NOMO-1 treated with dmso at 0.1 percent for 144 hours (cell line): ENCODE measurements at regions not wholly inside any gene's neighbourhood (a gene's known extent, or its start where the extent isn't known, plus 50 kb on each side); places are given as distances from the start of the nearest gene placed in this dataset.
"Not testable (repeated sequence)": the region's sequence is repeated elsewhere in the genome, so short reads cannot be mapped to it uniquely, and the experiment has no call there.

Source experiments
- DNase-seq: peaks from one replicate; lab custom pipeline; 2025; ENCODE audit not compliant: unreplicated experiment; lab: John Stamatoyannopoulos, UW

DNA sequence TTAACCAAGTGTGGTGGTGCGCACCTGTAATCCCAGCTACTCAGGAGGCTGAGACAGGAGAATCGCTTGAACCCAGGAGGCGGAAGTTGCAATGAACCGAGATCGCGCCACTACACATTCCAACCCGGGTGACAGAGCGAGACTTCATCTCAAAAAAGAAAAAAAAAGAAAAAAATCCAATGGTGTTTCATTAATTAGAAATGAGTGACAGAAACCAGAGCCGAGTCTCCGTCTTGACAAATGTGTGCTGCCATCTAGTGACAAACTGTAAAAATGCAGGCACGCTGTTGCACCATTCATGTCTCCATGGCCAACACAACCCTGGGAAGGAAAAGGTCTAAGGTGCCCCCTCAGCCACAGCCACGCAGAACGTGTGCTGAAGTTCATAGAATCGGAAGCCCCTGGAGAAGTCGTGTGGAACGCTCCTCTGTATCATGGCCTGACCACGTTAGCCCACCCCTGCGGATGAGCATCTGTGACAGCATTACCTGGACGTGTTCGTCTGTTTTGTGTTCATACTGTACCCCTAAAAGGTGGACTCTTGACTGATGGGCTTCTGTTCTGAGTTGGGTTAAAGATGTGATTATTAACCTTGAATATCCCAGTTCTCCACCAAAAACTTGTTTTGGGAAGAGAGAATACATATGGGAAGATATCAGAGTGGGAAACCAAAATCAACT, 94.9 kb downstream of the LYZL2 start:
- DNase-seq = peak; percentile 51

DNA sequence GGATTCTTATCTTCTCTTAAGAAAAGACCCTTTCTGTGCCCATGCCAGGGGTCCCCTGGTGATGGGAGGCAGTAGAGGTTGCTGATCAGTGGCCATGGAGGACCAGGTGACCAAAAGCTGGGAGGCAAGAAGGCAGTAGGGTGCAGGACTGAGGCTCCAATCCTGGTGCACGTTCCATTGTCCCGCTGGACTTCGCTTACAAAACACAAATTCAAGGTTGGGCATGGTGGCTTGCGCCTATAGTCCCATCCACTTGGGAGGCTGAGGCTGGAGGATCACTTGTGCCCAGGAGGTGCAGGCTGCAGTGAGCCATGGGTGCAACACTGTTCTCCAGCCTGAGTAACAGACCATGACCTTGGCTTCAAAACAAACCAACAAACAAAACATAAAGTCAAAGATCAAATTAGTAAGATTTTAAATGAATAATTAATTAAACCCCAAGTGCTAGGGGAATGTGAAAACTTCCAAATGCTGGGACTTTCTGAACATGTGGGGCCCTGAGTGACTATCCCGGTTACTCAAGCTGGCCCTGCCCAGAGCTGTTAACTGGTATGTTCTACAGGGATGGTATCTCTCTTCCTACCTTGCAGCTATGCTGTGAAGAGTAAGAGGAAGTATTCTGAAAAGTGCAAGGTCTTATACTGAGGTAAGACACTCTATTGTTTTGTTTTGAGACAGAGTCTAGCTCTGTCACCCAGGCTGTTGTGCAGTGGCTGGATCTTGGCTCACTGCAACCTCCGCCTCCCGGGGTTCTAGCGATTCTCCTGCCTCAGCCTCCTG, 97.6 kb downstream of the LYZL2 start:
- DNase-seq = no peak

DNA sequence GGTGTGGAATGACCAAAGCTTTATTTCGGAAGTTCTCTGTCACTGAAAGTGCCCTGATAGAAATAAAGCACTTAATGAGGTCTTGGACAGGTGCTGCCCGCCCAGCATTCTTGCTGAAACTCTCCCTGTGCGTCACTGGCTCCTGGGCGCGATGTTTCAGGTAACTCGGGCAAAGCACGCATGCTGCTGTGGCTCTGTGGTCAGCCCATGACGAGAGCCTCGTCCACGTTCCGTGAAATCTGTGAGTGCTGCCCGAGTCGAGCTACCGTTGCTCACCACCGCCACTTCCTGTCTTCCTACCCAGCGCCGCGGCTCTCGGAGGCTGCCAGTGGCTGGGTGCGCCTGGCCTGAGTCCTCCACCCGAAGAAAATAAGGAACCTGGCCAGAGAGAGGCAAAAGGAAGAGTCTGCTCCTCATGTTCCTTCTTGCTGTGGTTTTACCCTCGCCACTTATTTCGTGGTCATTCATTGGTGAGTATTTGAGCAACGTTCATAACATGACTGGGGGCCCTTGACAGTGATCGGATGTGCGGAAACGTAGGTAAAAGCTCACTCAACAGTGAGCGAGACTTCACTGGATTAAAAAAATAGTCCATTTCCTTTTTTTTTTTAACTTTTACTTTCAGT, 95.5 kb downstream of the MAP3K8 start:
- DNase-seq = peak; percentile 99

DNA sequence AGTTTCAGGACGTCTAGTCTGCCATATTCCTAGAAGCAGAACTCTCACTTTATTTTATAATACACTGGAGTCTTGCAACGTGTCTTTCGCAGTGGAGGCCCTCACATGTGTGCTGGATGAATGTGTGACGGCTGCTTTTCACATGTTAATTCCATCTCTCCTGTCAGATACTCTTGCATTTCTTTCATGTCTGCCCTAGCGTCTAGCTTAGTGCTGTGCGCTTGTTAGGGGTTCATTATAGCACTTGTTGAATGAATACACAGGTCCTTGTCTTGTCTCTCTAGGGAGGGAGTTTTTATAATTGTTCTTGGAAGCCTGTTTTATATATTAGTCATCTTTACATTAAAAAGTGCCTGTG, 94.4 kb downstream of the MAP3K8 start:
- no peak for DNase-seq

DNA sequence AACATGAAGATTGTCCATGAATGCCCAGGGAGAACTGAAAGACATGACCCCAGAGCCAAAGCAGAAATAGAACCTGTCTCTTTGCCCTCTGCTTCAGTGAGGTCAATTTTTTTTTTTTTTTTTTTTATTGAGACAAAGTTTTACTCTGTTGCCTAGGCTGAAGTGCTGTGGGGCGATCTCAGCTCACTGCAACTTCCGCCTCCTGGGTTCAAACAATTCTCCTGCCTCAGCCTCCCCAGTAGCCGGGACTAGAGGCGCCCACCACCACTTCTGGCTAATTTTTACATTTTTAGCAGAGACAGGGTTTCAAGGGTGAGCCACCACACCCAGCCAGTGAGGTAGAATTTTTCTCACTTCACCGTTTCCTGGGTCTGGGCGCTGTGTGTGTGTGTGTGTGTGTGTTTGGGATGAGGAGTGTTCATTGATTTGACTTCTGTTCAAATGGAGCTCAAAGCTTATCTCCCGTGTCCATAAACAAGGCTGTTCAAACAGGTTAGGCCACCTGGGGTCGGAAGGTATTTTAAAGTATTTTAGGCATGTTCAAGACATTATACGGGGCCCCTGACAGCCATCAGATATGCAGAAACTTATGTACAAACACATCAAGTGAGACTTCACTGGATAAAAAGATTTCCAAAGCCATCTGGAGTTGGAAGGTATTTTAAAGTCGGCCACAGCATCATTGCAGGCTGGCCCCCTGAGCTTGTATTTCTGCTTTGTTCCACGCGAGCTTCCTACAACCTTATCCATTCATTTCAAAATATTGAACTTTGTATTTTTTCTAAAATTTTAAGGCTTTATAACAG, 93.8 kb downstream of the MAP3K8 start:
- no peak for DNase-seq

DNA sequence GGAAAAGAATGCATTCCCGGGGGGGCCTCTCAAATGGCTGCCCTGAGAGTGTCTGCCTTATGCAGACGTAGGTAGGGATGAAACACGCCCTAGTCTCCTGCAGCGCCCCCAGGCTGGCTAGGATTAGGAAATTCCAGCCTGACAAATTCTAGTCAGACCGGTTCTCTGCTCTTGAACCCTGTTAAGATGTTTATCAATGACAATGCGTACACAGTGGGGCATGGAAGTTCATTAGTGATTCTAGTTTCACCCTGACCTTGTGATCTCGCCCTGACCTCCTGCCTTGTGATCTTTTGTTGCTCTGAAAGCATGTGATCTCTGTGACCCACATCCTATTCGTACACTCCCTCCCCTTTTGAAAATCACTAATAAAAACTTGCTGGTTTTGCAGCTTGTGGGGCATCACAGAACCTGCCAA, 88.7 kb downstream of the MAP3K8 start:
- not testable (repeated sequence) for DNase-seq

DNA sequence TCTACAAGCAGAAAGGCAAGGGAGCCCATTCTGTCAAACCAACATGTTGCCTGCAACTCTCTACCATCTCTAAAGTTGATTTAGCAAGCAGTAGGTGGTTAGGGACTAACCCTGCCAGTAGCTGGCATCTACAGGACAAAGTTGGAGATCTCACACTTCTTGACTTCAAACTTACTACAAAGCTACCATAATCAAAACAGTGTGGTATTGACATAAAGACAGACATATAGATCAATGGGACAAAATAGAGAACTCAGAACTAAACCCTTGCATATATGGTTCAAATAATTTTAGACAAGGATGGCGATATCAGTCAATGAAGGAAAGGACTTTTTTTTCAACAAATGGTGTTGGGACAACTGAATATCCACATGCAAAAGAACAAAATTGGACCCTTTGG, 84.9 kb downstream of the MAP3K8 start:
- no peak for DNase-seq
